Ovary (tissue), 3 donors: ENCODE measurements at regions not wholly inside any gene's neighbourhood (a gene's known extent, or its start where the extent isn't known, plus 50 kb on each side); places are given as distances from the start of the nearest gene placed in this dataset.

ENCODE experiments used
- EP300 ChIP-seq: sonication (generic); formaldehyde crosslinking; IDR thresholded peaks from one replicate; pipeline ENCODE4 v1.6.1; 2017; ENCODE audit warnings: antibody characterized with exemption
- POLR2A ChIP-seq: fragments of 450-650 bp; IDR thresholded peaks from one replicate; pipeline ENCODE4 v1.6.1; 2017; ENCODE audit warnings: antibody characterized with exemption, mild to moderate bottlenecking, moderate library complexity
- TF ChIP-seq, protein P1 (sequence below), 3 donors: fragments of 450-650 bp in 2 of 3; fragments of 200-600 bp in 1 of 3; IDR thresholded peaks; one replicate each; pipeline versions ENCODE4 v1.5.1 to v1.8.0; 2016 to 2022; ENCODE audit warnings: antibody characterized with exemption in 3 of 3, mild to moderate bottlenecking in 1 of 3
- donor health status: DM: no; HTN: no; CAD: no.

GRCh38 chr7:131145026-131145425 is 182.7 kb upstream of the MKLN1 start:
- TF ChIP-seq, protein P1, sequence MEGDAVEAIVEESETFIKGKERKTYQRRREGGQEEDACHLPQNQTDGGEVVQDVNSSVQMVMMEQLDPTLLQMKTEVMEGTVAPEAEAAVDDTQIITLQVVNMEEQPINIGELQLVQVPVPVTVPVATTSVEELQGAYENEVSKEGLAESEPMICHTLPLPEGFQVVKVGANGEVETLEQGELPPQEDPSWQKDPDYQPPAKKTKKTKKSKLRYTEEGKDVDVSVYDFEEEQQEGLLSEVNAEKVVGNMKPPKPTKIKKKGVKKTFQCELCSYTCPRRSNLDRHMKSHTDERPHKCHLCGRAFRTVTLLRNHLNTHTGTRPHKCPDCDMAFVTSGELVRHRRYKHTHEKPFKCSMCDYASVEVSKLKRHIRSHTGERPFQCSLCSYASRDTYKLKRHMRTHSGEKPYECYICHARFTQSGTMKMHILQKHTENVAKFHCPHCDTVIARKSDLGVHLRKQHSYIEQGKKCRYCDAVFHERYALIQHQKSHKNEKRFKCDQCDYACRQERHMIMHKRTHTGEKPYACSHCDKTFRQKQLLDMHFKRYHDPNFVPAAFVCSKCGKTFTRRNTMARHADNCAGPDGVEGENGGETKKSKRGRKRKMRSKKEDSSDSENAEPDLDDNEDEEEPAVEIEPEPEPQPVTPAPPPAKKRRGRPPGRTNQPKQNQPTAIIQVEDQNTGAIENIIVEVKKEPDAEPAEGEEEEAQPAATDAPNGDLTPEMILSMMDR (IDR thresholded peaks at IDR 0.05), result no peak
- TF ChIP-seq POLR2A (no peak), EP300 (no peak)
